HepG2 (cell line): ENCODE measurements at regions not wholly inside any gene's neighbourhood (a gene's known extent, or its start where the extent isn't known, plus 50 kb on each side); places are given as distances from the start of the nearest gene placed in this dataset.

Source experiments
- HMGXB4 ChIP-seq, 2 experiments: sonication (generic) in 1 of 2; formaldehyde crosslinking in 1 of 2; IDR thresholded peaks; 2 replicates each; pipeline versions ENCODE4 v1.4.0 to v1.6.1; 2018 to 2020; ENCODE audit warnings: missing genetic modification reagents in 2 of 2, borderline replicate concordance in 1 of 2, low read depth in 1 of 2, mild to moderate bottlenecking in 1 of 2, missing biosample characterization in 1 of 2
- KDM5A ChIP-seq: fragments of 200-600 bp; sonication (generic); IDR thresholded peaks from 2 replicates; pipeline ENCODE4 v1.7.0; 2018; ENCODE audit warnings: antibody characterized with exemption, mild to moderate bottlenecking, low read length, borderline replicate concordance
- MTF1 ChIP-seq: sonication (generic); formaldehyde crosslinking; IDR thresholded peaks from 2 replicates; pipeline ENCODE4 v1.5.0; 2020; ENCODE audit warnings: missing genetic modification reagents
- POLR2A ChIP-seq, 2 experiments: IDR thresholded peaks; 2 replicates each; pipeline ENCODE4 v1.6.1; 2011; ENCODE audit warnings: low read depth in 2 of 2, low read length in 2 of 2, mild to moderate bottlenecking in 1 of 2, moderate library complexity in 1 of 2; ENCODE audit not compliant: insufficient read depth in 1 of 2
- TF ChIP-seq, protein P1 (sequence below): sonication (generic); formaldehyde crosslinking; IDR thresholded peaks from 2 replicates; pipeline ENCODE4 v1.5.0; 2020; ENCODE audit warnings: mild to moderate bottlenecking, missing genetic modification reagents, moderate library complexity
- TF ChIP-seq, protein P2 (sequence below): fragments of 450-650 bp; IDR thresholded peaks from 2 replicates; pipeline ENCODE4 v1.6.1; 2016
- TF ChIP-seq, protein P3 (sequence below), 2 experiments: IDR thresholded peaks; 2 replicates each; pipeline ENCODE4 v1.6.1; 2011 to 2012; ENCODE audit warnings: low read length in 2 of 2, borderline replicate concordance in 1 of 2, low read depth in 1 of 2, mild to moderate bottlenecking in 1 of 2, moderate library complexity in 1 of 2
- TF ChIP-seq, protein P4 (sequence below): sonication (generic); formaldehyde crosslinking; IDR thresholded peaks from 2 replicates; pipeline ENCODE4 v1.4.0; 2020; ENCODE audit warnings: low read depth, mild to moderate bottlenecking, missing genetic modification reagents

GRCh38 chr2:201953396-201953795 lies 80.3 kb upstream of the FZD7 start:
- TF ChIP-seq, protein P1, sequence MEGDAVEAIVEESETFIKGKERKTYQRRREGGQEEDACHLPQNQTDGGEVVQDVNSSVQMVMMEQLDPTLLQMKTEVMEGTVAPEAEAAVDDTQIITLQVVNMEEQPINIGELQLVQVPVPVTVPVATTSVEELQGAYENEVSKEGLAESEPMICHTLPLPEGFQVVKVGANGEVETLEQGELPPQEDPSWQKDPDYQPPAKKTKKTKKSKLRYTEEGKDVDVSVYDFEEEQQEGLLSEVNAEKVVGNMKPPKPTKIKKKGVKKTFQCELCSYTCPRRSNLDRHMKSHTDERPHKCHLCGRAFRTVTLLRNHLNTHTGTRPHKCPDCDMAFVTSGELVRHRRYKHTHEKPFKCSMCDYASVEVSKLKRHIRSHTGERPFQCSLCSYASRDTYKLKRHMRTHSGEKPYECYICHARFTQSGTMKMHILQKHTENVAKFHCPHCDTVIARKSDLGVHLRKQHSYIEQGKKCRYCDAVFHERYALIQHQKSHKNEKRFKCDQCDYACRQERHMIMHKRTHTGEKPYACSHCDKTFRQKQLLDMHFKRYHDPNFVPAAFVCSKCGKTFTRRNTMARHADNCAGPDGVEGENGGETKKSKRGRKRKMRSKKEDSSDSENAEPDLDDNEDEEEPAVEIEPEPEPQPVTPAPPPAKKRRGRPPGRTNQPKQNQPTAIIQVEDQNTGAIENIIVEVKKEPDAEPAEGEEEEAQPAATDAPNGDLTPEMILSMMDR (CRISPR knock-in tag): no peak
- TF ChIP-seq, protein P2, sequence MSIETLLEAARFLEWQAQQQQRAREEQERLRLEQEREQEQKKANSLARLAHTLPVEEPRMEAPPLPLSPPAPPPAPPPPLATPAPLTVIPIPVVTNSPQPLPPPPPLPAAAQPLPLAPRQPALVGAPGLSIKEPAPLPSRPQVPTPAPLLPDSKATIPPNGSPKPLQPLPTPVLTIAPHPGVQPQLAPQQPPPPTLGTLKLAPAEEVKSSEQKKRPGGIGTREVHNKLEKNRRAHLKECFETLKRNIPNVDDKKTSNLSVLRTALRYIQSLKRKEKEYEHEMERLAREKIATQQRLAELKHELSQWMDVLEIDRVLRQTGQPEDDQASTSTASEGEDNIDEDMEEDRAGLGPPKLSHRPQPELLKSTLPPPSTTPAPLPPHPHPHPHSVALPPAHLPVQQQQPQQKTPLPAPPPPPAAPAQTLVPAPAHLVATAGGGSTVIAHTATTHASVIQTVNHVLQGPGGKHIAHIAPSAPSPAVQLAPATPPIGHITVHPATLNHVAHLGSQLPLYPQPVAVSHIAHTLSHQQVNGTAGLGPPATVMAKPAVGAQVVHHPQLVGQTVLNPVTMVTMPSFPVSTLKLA: no peak
- TF ChIP-seq, protein P3, sequence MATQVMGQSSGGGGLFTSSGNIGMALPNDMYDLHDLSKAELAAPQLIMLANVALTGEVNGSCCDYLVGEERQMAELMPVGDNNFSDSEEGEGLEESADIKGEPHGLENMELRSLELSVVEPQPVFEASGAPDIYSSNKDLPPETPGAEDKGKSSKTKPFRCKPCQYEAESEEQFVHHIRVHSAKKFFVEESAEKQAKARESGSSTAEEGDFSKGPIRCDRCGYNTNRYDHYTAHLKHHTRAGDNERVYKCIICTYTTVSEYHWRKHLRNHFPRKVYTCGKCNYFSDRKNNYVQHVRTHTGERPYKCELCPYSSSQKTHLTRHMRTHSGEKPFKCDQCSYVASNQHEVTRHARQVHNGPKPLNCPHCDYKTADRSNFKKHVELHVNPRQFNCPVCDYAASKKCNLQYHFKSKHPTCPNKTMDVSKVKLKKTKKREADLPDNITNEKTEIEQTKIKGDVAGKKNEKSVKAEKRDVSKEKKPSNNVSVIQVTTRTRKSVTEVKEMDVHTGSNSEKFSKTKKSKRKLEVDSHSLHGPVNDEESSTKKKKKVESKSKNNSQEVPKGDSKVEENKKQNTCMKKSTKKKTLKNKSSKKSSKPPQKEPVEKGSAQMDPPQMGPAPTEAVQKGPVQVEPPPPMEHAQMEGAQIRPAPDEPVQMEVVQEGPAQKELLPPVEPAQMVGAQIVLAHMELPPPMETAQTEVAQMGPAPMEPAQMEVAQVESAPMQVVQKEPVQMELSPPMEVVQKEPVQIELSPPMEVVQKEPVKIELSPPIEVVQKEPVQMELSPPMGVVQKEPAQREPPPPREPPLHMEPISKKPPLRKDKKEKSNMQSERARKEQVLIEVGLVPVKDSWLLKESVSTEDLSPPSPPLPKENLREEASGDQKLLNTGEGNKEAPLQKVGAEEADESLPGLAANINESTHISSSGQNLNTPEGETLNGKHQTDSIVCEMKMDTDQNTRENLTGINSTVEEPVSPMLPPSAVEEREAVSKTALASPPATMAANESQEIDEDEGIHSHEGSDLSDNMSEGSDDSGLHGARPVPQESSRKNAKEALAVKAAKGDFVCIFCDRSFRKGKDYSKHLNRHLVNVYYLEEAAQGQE (IDR thresholded peaks at IDR 0.05; ENCODE audit: borderline replicate concordance in 1 of 2, low read depth in 1 of 2, low read length in 2 of 2): no peak
- no peak for TF ChIP-seq MTF1 (CRISPR knock-in tag)
- TF ChIP-seq HMGXB4 (CRISPR knock-in tag; IDR thresholded peaks at IDR 0.05; ENCODE audit: borderline replicate concordance in 1 of 2, low read depth in 1 of 2): no peak
- TF ChIP-seq, protein P4, sequence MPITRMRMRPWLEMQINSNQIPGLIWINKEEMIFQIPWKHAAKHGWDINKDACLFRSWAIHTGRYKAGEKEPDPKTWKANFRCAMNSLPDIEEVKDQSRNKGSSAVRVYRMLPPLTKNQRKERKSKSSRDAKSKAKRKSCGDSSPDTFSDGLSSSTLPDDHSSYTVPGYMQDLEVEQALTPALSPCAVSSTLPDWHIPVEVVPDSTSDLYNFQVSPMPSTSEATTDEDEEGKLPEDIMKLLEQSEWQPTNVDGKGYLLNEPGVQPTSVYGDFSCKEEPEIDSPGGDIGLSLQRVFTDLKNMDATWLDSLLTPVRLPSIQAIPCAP (CRISPR knock-in tag): no peak
- no peak for TF ChIP-seq KDM5A
- no peak for TF ChIP-seq POLR2A (IDR thresholded peaks at IDR 0.05; ENCODE audit: insufficient read depth in 1 of 2, low read depth in 2 of 2, low read length in 2 of 2)
